NCI-H1048 (cell line): ENCODE measurements at regions not wholly inside any gene's neighbourhood (a gene's known extent, or its start where the extent isn't known, plus 50 kb on each side); places are given as distances from the start of the nearest gene placed in this dataset.
"Not testable (repeated sequence)": the region's sequence is repeated elsewhere in the genome, so short reads cannot be mapped to it uniquely, and the experiment has no call there.

Experiments
- DNase-seq: peaks from one replicate; lab custom pipeline; 2025; lab: John Stamatoyannopoulos, UW

DNA sequence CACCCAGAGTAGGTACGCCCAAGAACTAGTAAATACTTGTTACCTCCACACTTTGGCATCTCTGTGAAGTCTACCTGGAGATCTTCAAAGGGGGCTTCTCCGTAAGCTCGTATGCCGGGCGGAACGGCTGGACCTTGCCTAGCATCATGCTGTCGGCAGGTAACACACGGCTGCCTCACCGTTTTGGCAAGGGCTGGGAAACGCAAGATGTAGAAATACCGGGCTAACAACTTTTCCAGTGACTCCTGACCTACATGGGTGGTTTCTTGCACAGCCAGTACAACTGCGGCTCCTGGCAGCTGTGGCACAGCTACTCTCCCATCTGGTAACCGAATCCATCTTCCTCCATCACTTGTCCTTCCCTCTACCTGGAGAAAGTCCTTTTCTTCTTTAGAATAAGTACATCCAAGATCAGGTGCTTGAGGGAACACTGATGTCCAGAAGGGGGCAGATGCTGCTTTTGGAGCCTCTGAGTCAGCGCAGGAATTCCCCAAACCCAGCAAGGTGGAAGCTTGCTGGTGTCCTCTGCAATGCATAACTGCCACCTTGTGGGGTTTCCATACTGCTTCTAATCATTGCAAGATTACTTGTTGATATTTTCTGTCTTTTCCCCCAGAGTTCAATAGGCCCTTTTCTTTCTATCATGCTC is 59.7 kb upstream of the FRG2C start:
- DNase-seq = not testable (repeated sequence)

- DNase-seq = not testable (repeated sequence)
Measured at GRCh38 chr3:75607996-75608395, 56.1 kb upstream of the FRG2C start.

- not testable (repeated sequence) for DNase-seq
Measured at GRCh38 chr3:75609598-75609997, 54.5 kb upstream of the FRG2C start.

DNA sequence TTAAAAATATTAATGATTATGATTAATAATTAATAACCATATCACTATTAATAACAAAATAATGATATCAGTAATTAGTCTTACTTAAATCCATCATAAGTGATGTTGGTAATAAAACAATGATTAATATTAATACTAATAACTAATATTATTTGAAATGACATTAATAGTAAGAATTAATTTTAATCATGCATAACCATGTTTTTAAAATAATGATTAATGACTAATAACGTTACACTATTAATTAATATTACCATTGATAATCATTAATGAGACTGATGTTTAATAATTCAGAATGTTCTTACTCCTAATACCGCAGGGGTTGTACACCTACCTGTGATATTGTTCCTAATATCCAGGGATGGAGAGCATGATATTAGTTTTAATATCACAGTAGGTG is 53.4 kb upstream of the FRG2C start:
- no peak for DNase-seq

- DNase-seq = not testable (repeated sequence)
Measured at GRCh38 chr3:75611724-75612460, 52.2 kb upstream of the FRG2C start.
